ENCODE measurements at regions not wholly inside any gene's neighbourhood (a gene's known extent, or its start where the extent isn't known, plus 50 kb on each side); places are given as distances from the start of the nearest gene placed in this dataset.

DNA sequence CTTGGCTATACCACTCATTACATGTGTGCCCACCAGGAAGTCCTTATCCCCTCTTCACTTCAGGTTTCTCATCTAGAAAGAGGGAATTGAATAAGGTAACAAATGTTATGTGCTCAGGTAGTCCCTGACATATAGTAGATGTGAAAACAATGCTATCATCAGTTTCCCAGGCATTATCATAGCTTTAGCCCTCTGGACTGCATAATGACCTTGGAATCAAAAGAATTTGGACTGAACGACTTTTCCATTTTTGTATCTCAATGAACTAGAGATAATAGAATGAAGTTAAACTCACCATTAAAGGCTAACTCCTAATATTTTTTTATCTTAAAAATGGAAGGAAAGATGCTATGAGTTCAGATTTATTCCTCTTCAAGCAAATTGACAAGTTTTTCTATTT is 304.1 kb upstream of the USP24 start:
- TF ChIP-seq, protein P1, sequence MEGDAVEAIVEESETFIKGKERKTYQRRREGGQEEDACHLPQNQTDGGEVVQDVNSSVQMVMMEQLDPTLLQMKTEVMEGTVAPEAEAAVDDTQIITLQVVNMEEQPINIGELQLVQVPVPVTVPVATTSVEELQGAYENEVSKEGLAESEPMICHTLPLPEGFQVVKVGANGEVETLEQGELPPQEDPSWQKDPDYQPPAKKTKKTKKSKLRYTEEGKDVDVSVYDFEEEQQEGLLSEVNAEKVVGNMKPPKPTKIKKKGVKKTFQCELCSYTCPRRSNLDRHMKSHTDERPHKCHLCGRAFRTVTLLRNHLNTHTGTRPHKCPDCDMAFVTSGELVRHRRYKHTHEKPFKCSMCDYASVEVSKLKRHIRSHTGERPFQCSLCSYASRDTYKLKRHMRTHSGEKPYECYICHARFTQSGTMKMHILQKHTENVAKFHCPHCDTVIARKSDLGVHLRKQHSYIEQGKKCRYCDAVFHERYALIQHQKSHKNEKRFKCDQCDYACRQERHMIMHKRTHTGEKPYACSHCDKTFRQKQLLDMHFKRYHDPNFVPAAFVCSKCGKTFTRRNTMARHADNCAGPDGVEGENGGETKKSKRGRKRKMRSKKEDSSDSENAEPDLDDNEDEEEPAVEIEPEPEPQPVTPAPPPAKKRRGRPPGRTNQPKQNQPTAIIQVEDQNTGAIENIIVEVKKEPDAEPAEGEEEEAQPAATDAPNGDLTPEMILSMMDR (conservative IDR thresholded peaks at IDR 0.05 in 1 of 2, IDR thresholded peaks at IDR 0.05 in 1 of 2; ENCODE audit: extremely low read depth in 1 of 2, insufficient read depth in 1 of 2, low read depth in 1 of 2, low read length in 2 of 2), result no peak
- no peak for TF ChIP-seq EZH2 (IDR thresholded peaks at IDR 0.05; ENCODE audit: borderline replicate concordance, low read length)

Measured in mammary epithelial cell (primary cell).